Adipocyte (in vitro differentiated cells): ENCODE measurements at regions not wholly inside any gene's neighbourhood (a gene's known extent, or its start where the extent isn't known, plus 50 kb on each side); places are given as distances from the start of the nearest gene placed in this dataset.

ENCODE experiments used
- DNase-seq: peaks from one replicate; pipeline ENCODE4 v3.0.0-alpha.2; 2015; ENCODE audit warnings: low read depth
- H3K27me3 ChIP-seq: replicated peaks from 2 replicates; pipeline ENCODE4 v1.7.0; 2013; ENCODE audit warnings: mild to moderate bottlenecking, low read length, moderate library complexity; ENCODE audit not compliant: control insufficient read depth, insufficient read depth
- H3K36me3 ChIP-seq: 2 replicates; pipeline ENCODE4 v1.7.0; 2013; ENCODE audit warnings: low read length, mild to moderate bottlenecking, moderate library complexity; ENCODE audit not compliant: control insufficient read depth, insufficient read depth, severe bottlenecking
- H3K4me1 ChIP-seq: 2 replicates; pipeline ENCODE4 v1.7.0; 2013; ENCODE audit warnings: mild to moderate bottlenecking, low read length, moderate library complexity; ENCODE audit not compliant: control insufficient read depth, insufficient read depth
- H3K4me3 ChIP-seq: 2 replicates; pipeline ENCODE4 v1.7.0; 2013; ENCODE audit warnings: mild to moderate bottlenecking, low read length, moderate library complexity
- H3K9ac ChIP-seq: 2 replicates; pipeline ENCODE4 v1.7.0; 2013; ENCODE audit warnings: mild to moderate bottlenecking, low read length, moderate library complexity
- H3K9me3 ChIP-seq: 2 replicates; pipeline ENCODE4 v1.7.0; 2013; ENCODE audit warnings: mild to moderate bottlenecking, low read length, moderate library complexity; ENCODE audit not compliant: control insufficient read depth

GRCh38 chr20:60680554-60680953 is 571.5 kb upstream of the CDH4 start:
- H3K4me3 ChIP-seq = no peak overlapping the region
- DNase-seq = no peak
- H3K9ac ChIP-seq = no peak overlapping the region
- H3K4me1 ChIP-seq = no peaks in the 10 kb centered on the region
- peaks cover 10% of the 10 kb centered on the region for H3K9me3 ChIP-seq
- H3K27me3 ChIP-seq = no peaks in the 10 kb centered on the region
- H3K36me3 ChIP-seq = no peaks in the 10 kb centered on the region

- Histone ChIP-seq H3K4me1 (no peaks in the 10 kb centered on the region), H3K4me3 (no peak overlapping the region), H3K9me3 (no peaks in the 10 kb centered on the region), H3K9ac (no peak overlapping the region), H3K27me3 (no peaks in the 10 kb centered on the region), H3K36me3 (no peaks in the 10 kb centered on the region)
- DNase-seq = no peak
These were observed 564.8 kb upstream of the CDH4 start for GRCh38 chr20:60687213-60687612.

- no peak overlapping the region for H3K9ac ChIP-seq
- H3K4me3 ChIP-seq = no peak overlapping the region
- peaks cover 10% of the 10 kb centered on the region for H3K4me1 ChIP-seq
- no peaks in the 10 kb centered on the region for H3K9me3 ChIP-seq
- H3K27me3 ChIP-seq = no peaks in the 10 kb centered on the region
- no peak for DNase-seq
- no peaks in the 10 kb centered on the region for H3K36me3 ChIP-seq
These were observed 561.3 kb upstream of the CDH4 start for GRCh38 chr20:60690771-60691170.

GRCh38 chr20:60691966-60692615 is 560.0 kb upstream of the CDH4 start:
- Histone ChIP-seq H3K4me3 (no peak overlapping the region), H3K4me1 (peaks cover 14% of the 10 kb centered on the region), H3K9me3 (no peaks in the 10 kb centered on the region), H3K36me3 (no peaks in the 10 kb centered on the region), H3K9ac (no peak overlapping the region), H3K27me3 (no peaks in the 10 kb centered on the region)
- no peak for DNase-seq

- peaks cover 14% of the 10 kb centered on the region for H3K4me1 ChIP-seq
- DNase-seq = no peak
- H3K36me3 ChIP-seq = no peaks in the 10 kb centered on the region
- no peaks in the 10 kb centered on the region for H3K9me3 ChIP-seq
- H3K27me3 ChIP-seq = no peaks in the 10 kb centered on the region
- no peak overlapping the region for H3K9ac ChIP-seq
- no peak overlapping the region for H3K4me3 ChIP-seq
These were observed 558.4 kb upstream of the CDH4 start for GRCh38 chr20:60693496-60694133.

- no peak for DNase-seq
- Histone ChIP-seq H3K9me3 (no peaks in the 10 kb centered on the region), H3K4me3 (no peak overlapping the region), H3K4me1 (peaks cover 14% of the 10 kb centered on the region), H3K36me3 (no peaks in the 10 kb centered on the region), H3K9ac (no peak overlapping the region), H3K27me3 (no peaks in the 10 kb centered on the region)
These were observed 557.3 kb upstream of the CDH4 start for GRCh38 chr20:60694763-60695162.

- Histone ChIP-seq H3K36me3 (no peaks in the 10 kb centered on the region), H3K27me3 (no peaks in the 10 kb centered on the region), H3K9me3 (no peaks in the 10 kb centered on the region), H3K4me1 (peaks cover 14% of the 10 kb centered on the region), H3K9ac (no peak overlapping the region), H3K4me3 (no peak overlapping the region)
- no peak for DNase-seq
These were observed 556.6 kb upstream of the CDH4 start for GRCh38 chr20:60695226-60696000.

- Histone ChIP-seq H3K9me3 (no peaks in the 10 kb centered on the region), H3K4me1 (peaks cover 14% of the 10 kb centered on the region), H3K36me3 (no peaks in the 10 kb centered on the region), H3K9ac (no peak overlapping the region), H3K4me3 (no peak overlapping the region), H3K27me3 (no peaks in the 10 kb centered on the region)
- no peak for DNase-seq
These were observed 554.8 kb upstream of the CDH4 start for GRCh38 chr20:60697252-60697651.

GRCh38 chr20:60700728-60701127 is 551.3 kb upstream of the CDH4 start:
- no peak for DNase-seq
- Histone ChIP-seq H3K9ac (no peak overlapping the region), H3K9me3 (no peaks in the 10 kb centered on the region), H3K27me3 (no peaks in the 10 kb centered on the region), H3K36me3 (no peaks in the 10 kb centered on the region), H3K4me1 (peaks cover 4% of the 10 kb centered on the region), H3K4me3 (no peak overlapping the region)

GRCh38 chr20:60704147-60704546 is 547.9 kb upstream of the CDH4 start:
- Histone ChIP-seq H3K4me3 (no peak overlapping the region), H3K27me3 (no peaks in the 10 kb centered on the region), H3K9ac (no peak overlapping the region), H3K9me3 (no peaks in the 10 kb centered on the region), H3K36me3 (no peaks in the 10 kb centered on the region), H3K4me1 (no peaks in the 10 kb centered on the region)
- DNase-seq = no peak

GRCh38 chr20:60713396-60713795 is 538.7 kb upstream of the CDH4 start:
- Histone ChIP-seq H3K4me3 (no peak overlapping the region), H3K4me1 (no peaks in the 10 kb centered on the region), H3K36me3 (no peaks in the 10 kb centered on the region), H3K9ac (no peak overlapping the region), H3K27me3 (no peaks in the 10 kb centered on the region), H3K9me3 (no peaks in the 10 kb centered on the region)
- no peak for DNase-seq
